GM12864 (cell line): ENCODE measurements at regions not wholly inside any gene's neighbourhood (a gene's known extent, or its start where the extent isn't known, plus 50 kb on each side); places are given as distances from the start of the nearest gene placed in this dataset.

Experiments
- DNase-seq: peaks from one replicate; pipeline ENCODE4 v3.0.0-alpha.2; 2011; ENCODE audit warnings: low read depth
- H3K4me3 ChIP-seq: 2 replicates; pipeline ENCODE4 v1.5.1; 2011; ENCODE audit warnings: mild to moderate bottlenecking, low read depth, low read length, control low read depth
- TF ChIP-seq, protein P1 (sequence below): IDR thresholded peaks from 2 replicates; pipeline ENCODE4 v1.5.1; 2011; ENCODE audit warnings: low read depth, mild to moderate bottlenecking, moderate library complexity, low read length, control low read depth, inconsistent platforms; ENCODE audit errors: missing control alignments

DNA sequence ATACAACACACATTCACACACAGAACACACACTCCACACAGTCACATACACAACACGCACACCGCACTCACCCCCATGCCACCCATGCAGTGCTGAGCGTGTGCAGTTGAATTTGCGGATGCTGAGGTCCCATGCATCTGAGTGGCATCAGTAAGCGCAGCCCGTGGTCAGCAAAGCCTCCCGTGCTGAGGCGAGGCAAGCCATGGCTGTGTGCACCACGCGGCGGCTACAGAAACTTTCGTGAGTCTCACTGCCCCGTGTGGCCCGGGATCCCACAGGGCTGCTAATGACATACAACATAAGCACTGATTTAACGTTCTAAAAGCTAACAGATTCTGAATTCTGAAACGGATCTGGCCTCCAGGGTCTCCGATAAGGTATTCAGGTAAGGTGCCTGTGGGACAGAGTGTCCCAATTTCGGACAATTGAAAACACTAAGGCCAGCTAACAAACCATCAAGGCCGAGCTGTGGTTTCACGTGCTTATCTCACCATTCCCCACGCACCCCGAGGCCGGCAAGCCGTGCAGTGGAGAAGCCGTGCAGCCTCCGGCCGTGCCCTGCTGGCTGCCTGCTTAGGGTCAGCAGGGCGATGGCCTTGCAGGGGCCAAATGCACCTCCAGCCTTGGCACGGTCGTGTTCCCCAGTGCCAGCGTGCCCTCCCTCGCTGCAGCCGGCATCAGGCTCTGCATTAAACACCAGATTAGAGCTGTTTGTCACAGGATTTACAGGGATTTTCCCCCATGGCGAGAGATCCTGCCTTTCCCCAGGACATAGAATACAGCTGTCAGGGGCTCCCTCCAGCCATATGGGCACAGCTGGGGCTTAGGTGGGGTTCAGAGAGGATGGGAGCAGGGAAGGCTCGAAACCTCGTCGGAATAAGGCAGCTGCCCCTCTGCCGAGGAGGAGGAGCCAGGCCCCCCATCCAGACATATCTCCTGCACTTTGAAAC is 191.7 kb downstream of the C16orf95 start:
- no peak for DNase-seq
- no peak overlapping the region for H3K4me3 ChIP-seq
- TF ChIP-seq, protein P1, sequence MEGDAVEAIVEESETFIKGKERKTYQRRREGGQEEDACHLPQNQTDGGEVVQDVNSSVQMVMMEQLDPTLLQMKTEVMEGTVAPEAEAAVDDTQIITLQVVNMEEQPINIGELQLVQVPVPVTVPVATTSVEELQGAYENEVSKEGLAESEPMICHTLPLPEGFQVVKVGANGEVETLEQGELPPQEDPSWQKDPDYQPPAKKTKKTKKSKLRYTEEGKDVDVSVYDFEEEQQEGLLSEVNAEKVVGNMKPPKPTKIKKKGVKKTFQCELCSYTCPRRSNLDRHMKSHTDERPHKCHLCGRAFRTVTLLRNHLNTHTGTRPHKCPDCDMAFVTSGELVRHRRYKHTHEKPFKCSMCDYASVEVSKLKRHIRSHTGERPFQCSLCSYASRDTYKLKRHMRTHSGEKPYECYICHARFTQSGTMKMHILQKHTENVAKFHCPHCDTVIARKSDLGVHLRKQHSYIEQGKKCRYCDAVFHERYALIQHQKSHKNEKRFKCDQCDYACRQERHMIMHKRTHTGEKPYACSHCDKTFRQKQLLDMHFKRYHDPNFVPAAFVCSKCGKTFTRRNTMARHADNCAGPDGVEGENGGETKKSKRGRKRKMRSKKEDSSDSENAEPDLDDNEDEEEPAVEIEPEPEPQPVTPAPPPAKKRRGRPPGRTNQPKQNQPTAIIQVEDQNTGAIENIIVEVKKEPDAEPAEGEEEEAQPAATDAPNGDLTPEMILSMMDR = no peak

DNA sequence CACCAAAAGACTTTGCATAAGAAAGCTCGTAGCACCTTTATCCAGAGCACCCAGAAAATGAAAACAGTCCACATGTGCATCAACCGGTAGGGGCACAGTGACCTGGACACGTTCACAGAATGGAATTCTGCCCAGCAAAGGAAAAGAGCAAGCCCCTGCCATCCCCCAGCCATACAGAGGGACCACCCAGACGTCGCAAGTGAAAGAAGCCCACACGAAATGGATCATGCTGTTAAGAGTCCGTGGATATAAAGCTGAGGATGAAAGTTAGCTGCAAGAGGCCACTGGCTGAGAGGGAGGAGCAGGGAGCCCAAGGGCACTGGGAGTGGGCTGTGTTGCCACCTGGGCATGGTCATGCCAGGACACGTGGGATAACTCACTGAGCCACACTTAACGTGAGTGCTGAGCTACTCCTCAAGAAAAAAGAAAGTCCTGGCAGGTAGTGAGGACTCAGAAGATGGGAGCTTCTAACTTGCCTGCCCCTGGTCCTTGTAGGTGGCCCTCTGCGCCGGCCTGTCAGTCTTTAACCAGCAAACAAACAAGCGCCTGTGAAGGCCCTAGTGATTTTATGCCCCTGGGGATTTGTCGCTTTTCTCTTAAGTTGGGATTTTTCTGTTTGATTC is 190.7 kb downstream of the C16orf95 start:
- TF ChIP-seq, protein P1 = no peak
- DNase-seq = no peak
- no peak overlapping the region for H3K4me3 ChIP-seq

DNA sequence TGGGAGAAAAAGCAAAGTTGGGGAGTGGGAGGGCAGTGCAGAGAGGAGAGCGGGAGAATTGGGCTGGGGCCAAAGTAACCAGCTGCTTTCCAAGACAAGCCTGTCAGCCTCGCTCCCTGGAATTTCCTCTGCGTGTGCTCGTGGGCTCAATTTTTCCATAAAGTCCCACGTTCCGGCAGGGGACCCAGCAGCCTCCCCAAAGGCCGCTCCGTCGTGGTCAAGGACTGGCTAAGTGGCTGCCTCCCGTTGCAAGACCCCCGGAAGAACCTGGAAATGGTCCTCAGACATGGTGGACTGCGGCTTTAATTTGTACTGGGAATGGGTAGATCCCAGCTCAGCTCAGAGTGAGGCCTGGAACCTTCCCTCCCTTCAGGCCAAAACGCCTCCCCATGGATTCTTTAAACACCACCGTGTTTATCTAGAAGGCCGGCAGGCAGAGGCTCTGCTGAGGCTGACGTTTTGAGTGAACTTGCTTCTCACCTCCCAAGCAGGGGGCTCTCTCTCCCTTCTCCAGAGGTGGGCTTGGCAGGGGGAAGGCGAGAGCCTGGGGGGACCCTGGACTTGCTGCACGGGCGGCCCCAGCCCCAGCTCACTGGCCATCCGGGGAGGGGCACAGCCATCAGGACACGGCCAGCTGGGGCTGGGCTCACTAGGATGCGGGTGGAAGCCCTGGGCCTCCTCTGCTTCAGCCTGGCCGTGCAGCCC is 190.0 kb downstream of the C16orf95 start:
- no peak for DNase-seq
- TF ChIP-seq, protein P1 = no peak
- no peak overlapping the region for H3K4me3 ChIP-seq

DNA sequence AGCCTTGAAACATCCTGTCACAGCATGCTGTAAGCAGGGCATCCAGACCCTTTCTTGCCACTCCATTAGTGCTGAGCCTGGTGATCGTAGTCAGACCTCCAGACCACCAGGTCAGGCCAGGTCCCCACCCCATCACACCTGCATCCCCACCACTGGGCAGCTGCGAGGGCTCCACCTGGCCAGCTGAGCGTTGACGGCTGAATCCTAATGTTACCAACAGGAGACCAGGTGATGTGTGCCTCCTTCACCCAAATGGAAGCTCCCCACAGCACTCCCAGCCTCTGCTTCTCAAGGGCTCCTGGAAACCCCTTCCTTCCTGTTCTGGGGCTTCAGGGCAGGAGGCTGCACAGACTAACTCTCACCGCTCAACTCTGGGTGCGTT is 189.4 kb downstream of the C16orf95 start:
- DNase-seq = no peak
- TF ChIP-seq, protein P1 = no peak
- no peak overlapping the region for H3K4me3 ChIP-seq

DNA sequence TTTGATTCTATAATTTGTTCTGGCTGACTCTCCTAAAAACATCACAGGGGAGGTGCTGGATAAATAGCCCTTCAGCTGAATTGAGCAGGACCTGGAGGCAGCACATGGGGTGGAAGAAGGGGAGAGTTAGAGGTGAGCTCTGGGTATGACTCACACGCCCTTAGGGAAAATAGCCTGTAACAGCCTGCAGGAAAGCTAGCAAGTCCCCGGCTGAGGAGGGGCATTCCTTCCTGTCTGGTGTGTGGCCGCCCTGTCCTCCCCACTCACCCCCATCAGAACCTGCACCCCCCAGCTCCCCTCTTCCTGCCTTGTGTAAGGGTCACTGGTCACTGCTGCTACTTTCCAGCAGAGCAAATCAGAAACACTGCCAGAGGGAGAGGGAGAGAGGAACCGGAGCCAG is 187.4 kb downstream of the C16orf95 start:
- no peak for DNase-seq
- H3K4me3 ChIP-seq = no peak overlapping the region
- TF ChIP-seq, protein P1 = no peak

DNA sequence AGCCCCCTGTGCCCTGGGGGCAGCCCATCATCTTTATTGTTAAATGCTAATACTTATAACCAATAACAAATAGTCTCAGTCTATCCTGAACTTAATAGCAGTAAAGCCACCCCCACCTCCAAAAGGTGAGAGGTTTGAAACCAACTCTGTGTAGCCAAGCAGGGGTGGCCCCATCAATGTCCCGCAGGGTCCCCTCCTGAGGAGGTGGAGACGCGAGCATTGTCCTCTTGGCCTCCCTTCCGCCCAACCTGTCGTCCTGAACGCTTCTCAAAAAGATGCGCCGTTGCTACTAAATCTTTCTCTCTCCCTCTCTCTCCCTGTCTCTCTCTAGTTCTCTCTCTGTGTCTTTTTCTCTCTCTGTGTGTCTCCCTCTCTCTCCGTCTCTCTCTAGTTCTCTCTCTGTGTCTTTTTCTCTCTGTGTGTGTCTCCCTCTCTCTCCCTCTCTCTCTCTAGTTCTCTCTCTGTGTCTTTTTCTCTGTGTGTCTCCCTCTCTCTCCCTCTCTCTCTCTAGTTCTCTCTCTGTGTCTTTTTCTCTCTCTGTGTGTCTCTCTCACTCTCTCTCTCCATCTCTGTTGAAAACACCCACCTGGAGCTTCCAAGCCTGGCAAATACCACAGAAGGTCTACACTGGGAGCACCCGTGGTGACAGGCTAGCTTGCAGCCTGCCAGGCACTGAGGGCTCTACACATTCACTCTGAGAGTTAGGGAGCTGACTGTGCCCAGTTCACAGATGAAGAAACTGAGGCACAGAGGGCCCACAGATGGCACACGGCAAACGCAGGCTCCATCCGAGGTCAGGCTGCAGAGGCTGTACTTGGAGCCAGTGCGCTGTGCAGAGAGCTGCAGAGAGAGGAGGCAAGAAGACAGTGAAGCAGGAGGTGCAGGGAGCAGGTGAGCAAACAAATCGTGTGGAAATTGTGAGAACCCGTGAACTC is 185.9 kb downstream of the C16orf95 start:
- DNase-seq = no peak
- H3K4me3 ChIP-seq = no peak overlapping the region
- TF ChIP-seq, protein P1 = no peak
